ENCODE measurements at regions not wholly inside any gene's neighbourhood (a gene's known extent, or its start where the extent isn't known, plus 50 kb on each side); places are given as distances from the start of the nearest gene placed in this dataset.

DNA sequence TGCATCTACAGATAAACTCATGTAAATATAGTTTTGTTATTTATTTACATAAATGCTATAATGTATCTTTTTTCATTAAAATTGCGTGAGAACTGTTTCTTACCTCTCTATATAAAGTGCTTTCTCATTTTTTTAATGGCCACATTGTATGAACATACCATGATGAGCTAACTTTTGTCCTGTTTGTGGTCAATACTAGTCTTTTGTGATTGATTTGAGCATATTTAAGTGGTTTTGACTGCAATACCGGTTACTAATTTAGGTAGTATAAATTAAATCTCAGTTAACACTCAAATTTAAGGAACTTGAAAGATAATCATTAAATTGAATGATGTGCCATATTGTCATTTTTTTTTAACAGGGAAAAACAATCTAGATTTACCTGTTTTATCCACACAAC, 108.2 kb downstream of the HAUS1 start:
- Mint-ChIP-seq H3K27ac (no peak overlapping the region), H3K27me3 (ENCODE audit: insufficient read depth) (no peaks in the 10 kb centered on the region), H3K4me3 (no peak overlapping the region), H3K4me1 (ENCODE audit: low read depth) (peaks cover 44% of the 10 kb centered on the region), H3K9me3 (no peaks in the 10 kb centered on the region), H3K36me3 (ENCODE audit: low read depth) (peaks cover 18% of the 10 kb centered on the region)
- TF ChIP-seq, protein P1, sequence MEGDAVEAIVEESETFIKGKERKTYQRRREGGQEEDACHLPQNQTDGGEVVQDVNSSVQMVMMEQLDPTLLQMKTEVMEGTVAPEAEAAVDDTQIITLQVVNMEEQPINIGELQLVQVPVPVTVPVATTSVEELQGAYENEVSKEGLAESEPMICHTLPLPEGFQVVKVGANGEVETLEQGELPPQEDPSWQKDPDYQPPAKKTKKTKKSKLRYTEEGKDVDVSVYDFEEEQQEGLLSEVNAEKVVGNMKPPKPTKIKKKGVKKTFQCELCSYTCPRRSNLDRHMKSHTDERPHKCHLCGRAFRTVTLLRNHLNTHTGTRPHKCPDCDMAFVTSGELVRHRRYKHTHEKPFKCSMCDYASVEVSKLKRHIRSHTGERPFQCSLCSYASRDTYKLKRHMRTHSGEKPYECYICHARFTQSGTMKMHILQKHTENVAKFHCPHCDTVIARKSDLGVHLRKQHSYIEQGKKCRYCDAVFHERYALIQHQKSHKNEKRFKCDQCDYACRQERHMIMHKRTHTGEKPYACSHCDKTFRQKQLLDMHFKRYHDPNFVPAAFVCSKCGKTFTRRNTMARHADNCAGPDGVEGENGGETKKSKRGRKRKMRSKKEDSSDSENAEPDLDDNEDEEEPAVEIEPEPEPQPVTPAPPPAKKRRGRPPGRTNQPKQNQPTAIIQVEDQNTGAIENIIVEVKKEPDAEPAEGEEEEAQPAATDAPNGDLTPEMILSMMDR (IDR thresholded peaks at IDR 0.05) = no peak
- DNase-seq = no peak

GRCh38 chr18:46213295-46213694, 109.1 kb downstream of the HAUS1 start:
- no peaks in the 10 kb centered on the region for H3K27me3 Mint-ChIP-seq (ENCODE audit: insufficient read depth)
- peaks cover 45% of the 10 kb centered on the region for H3K4me1 Mint-ChIP-seq (ENCODE audit: low read depth)
- no peaks in the 10 kb centered on the region for H3K9me3 Mint-ChIP-seq
- no peak for DNase-seq
- no peak overlapping the region for H3K27ac Mint-ChIP-seq
- TF ChIP-seq, protein P1 (IDR thresholded peaks at IDR 0.05) = peak; percentile 66
- H3K36me3 Mint-ChIP-seq (ENCODE audit: low read depth) = peaks cover 22% of the 10 kb centered on the region
- H3K4me3 Mint-ChIP-seq = no peak overlapping the region

DNA sequence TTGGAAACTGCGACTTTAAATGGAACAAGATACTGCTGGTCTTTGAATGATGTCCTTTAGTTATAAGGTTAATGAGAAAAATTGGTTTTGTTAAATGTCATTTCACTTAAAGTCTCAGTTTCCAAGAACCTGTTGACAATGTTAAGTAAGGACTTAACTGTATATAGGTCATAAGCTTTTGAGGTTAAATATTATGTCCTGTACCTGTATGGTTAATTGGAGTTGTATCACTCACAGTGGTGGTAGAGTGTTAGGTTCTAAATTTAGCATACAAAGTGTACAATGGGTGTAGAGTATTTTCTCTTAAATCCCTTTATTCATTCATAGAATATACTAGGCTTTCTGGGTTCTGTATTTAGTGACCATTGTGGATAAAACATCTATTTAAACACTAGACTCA, 110.2 kb downstream of the HAUS1 start:
- peaks cover 30% of the 10 kb centered on the region for H3K36me3 Mint-ChIP-seq (ENCODE audit: low read depth)
- H3K27me3 Mint-ChIP-seq (ENCODE audit: insufficient read depth) = no peaks in the 10 kb centered on the region
- DNase-seq = no peak
- H3K4me3 Mint-ChIP-seq = no peak overlapping the region
- no peak overlapping the region for H3K27ac Mint-ChIP-seq
- TF ChIP-seq, protein P1 (IDR thresholded peaks at IDR 0.05) = no peak
- peaks cover 56% of the 10 kb centered on the region for H3K4me1 Mint-ChIP-seq (ENCODE audit: low read depth)
- H3K9me3 Mint-ChIP-seq = no peaks in the 10 kb centered on the region

DNA sequence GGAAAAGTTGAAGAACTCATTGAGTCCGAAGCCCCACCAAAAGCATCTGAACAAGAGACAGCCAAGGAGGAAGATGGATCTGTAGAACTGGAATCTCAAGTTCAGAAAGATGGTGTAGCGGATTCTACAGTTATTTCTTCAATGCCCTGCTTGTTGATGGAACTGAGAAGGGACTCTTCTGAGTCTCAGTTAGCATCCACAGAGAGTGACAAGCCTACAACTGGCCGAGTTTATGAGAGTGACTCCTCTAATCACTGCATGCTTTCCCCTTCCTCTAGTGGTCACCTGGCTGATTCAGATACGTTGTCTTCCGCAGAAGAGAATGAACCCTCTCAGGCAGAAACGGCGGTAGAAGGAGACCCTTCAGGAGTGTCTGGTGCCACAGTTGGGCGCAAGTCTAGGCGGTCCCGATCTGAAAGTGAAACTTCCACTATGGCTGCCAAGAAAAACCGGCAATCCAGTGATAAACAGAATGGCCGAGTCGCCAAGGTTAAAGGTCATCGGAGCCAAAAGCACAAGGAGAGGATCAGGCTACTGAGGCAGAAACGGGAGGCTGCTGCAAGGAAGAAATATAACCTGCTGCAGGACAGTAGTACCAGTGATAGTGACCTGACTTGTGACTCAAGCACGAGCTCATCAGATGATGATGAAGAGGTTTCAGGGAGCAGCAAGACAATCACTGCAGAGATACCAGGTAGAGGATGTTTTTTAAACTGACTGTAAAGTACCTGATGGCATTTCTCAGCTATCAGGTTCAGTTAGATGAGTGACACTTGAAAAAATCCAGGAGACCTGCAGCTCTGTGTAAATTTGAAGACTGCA, 111.9 kb downstream of the HAUS1 start:
- Mint-ChIP-seq H3K27me3 (ENCODE audit: insufficient read depth) (peaks cover 1% of the 10 kb centered on the region; the same call in 1 of the 2 replicates), H3K36me3 (ENCODE audit: low read depth) (peaks cover 31% of the 10 kb centered on the region), H3K4me1 (ENCODE audit: low read depth) (peaks cover 66% of the 10 kb centered on the region), H3K9me3 (no peaks in the 10 kb centered on the region), H3K27ac (no peak overlapping the region; the same call in 1 of the 2 replicates), H3K4me3 (no peak overlapping the region)
- DNase-seq = no peak
- TF ChIP-seq, protein P1 (IDR thresholded peaks at IDR 0.05) = no peak

DNA sequence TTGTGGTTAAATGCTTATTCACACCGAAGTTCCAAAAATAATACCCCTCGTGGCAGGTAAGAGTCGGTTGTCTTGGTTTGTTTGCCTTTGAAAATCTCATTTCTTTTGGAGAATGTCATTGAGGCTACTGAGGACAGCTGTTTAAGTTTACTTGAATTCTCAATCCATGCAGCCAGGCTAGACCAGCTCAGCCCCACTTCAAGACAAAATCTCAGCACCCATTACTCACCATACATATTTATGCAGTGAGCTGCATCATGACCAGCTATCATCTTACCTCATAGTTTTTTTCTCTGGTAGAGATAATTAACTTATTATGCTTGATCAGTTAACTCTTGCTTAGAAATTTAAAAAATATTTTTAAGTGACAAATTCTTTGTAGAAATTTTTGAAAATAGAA, 115.9 kb downstream of the HAUS1 start:
- H3K4me3 Mint-ChIP-seq = 0 out of 2 replicates have a peak overlapping the region, but pooled peaks have one; percentile 13
- H3K36me3 Mint-ChIP-seq (ENCODE audit: low read depth) = peaks cover 31% of the 10 kb centered on the region
- H3K27ac Mint-ChIP-seq = peak overlapping the region; percentile 74
- DNase-seq = peak; percentile 74
- H3K27me3 Mint-ChIP-seq (ENCODE audit: insufficient read depth) = peaks cover 1% of the 10 kb centered on the region; the same call in 1 of the 2 replicates
- peaks cover 78% of the 10 kb centered on the region for H3K4me1 Mint-ChIP-seq (ENCODE audit: low read depth)
- TF ChIP-seq, protein P1 (IDR thresholded peaks at IDR 0.05) = no peak
- no peaks in the 10 kb centered on the region for H3K9me3 Mint-ChIP-seq
